Neural cell (in vitro differentiated cells): ENCODE measurements at regions not wholly inside any gene's neighbourhood (a gene's known extent, or its start where the extent isn't known, plus 50 kb on each side); places are given as distances from the start of the nearest gene placed in this dataset.

ENCODE experiments used
- H2AFZ ChIP-seq: fragments of 200-600, 300-800 bp; sonication (generic), shearing (Covaris generic); 2 replicates; pipeline ENCODE4 v1.6.0; 2014; ENCODE audit warnings: low read depth, mild to moderate bottlenecking, antibody characterized with exemption, low read length, moderate library complexity
- H3F3A ChIP-seq: fragments of 200-600 bp; shearing (Covaris generic); 2 replicates; pipeline ENCODE4 v1.6.1; 2016; ENCODE audit warnings: mild to moderate bottlenecking, moderate library complexity, mixed read lengths, antibody characterized with exemption, low read length; ENCODE audit not compliant: insufficient read depth, poor library complexity, severe bottlenecking
- H3K27ac ChIP-seq: fragments of 200-600, 300-800 bp; sonication (generic), shearing (Covaris generic); 2 replicates; pipeline ENCODE4 v1.5.1; 2014; ENCODE audit warnings: mild to moderate bottlenecking, low read length, moderate library complexity
- H3K27me3 ChIP-seq: fragments of 300-800, 200-600 bp; sonication (generic), shearing (Covaris generic); 2 replicates; pipeline ENCODE4 v1.6.0; 2014; ENCODE audit warnings: mild to moderate bottlenecking, low read depth, low read length, moderate library complexity; ENCODE audit not compliant: insufficient read depth
- H3K36me3 ChIP-seq: fragments of 300-800, 200-600 bp; sonication (generic), shearing (Covaris generic); 2 replicates; pipeline ENCODE4 v1.5.1; 2014; ENCODE audit warnings: mild to moderate bottlenecking, antibody characterized with exemption, low read length, moderate library complexity; ENCODE audit not compliant: insufficient read depth
- H3K4me2 ChIP-seq: fragments of 300-800, 200-600 bp; sonication (generic), shearing (Covaris generic); 2 replicates; pipeline ENCODE4 v1.6.0; 2014; ENCODE audit warnings: mild to moderate bottlenecking, low read length
- H3K4me3 ChIP-seq: fragments of 300-800, 200-600 bp; sonication (generic), shearing (Covaris generic); 2 replicates; pipeline ENCODE4 v1.5.1; 2014; ENCODE audit warnings: mild to moderate bottlenecking, low read length, moderate library complexity
- H3K79me2 ChIP-seq: fragments of 200-600 bp; shearing (Covaris generic); replicated peaks from 2 replicates; pipeline ENCODE4 v1.6.0; 2014; ENCODE audit warnings: mild to moderate bottlenecking, low read length, moderate library complexity; ENCODE audit not compliant: insufficient read depth
- H3K9ac ChIP-seq: fragments of 300-800, 200-600 bp; sonication (generic), shearing (Covaris generic); 2 replicates; pipeline ENCODE4 v1.6.1; 2016; ENCODE audit warnings: mild to moderate bottlenecking, low read length, mixed read lengths
- H3K9me2 ChIP-seq: fragments of 200-600 bp; shearing (Covaris generic); 2 replicates; pipeline ENCODE4 v1.6.1; 2016; ENCODE audit warnings: mild to moderate bottlenecking, low read length, mixed read lengths; ENCODE audit not compliant: insufficient read depth
- H3K9me3 ChIP-seq: fragments of 200-600, 300-800 bp; sonication (generic), shearing (Covaris generic); 2 replicates; pipeline ENCODE4 v1.6.1; 2016; ENCODE audit warnings: mild to moderate bottlenecking, mixed run types, low read length, moderate library complexity, mixed read lengths
- H4K20me1 ChIP-seq: fragments of 200-600 bp; shearing (Covaris generic); 2 replicates; pipeline ENCODE4 v1.6.1; 2016; ENCODE audit warnings: mild to moderate bottlenecking, mixed run types; ENCODE audit not compliant: insufficient read depth
- CTCF ChIP-seq: fragments of 450-650 bp; IDR thresholded peaks from 2 replicates; pipeline ENCODE4 v1.5.1; 2014; ENCODE audit warnings: antibody characterized with exemption, mild to moderate bottlenecking, moderate library complexity; ENCODE audit not compliant: poor library complexity, severe bottlenecking
- EP300 ChIP-seq: fragments of 450-650 bp; conservative IDR thresholded peaks from 2 replicates; pipeline ENCODE4 v1.6.1; 2014; ENCODE audit warnings: antibody characterized with exemption, mild to moderate bottlenecking, moderate library complexity; ENCODE audit not compliant: poor library complexity, severe bottlenecking
- EZH2 ChIP-seq: fragments of 200-600, 300-800 bp; shearing (Covaris generic), sonication (generic); IDR thresholded peaks from 2 replicates; pipeline ENCODE4 v1.6.1; 2014; ENCODE audit warnings: antibody characterized with exemption, low read length, borderline replicate concordance, mild to moderate bottlenecking; ENCODE audit not compliant: insufficient read depth, poor library complexity, severe bottlenecking
- MXI1 ChIP-seq: fragments of 450-650 bp; conservative IDR thresholded peaks from 2 replicates; pipeline ENCODE4 v1.6.1; 2014; ENCODE audit warnings: antibody characterized with exemption, mild to moderate bottlenecking; ENCODE audit not compliant: poor library complexity, severe bottlenecking
- POLR2AphosphoS5 ChIP-seq: IDR thresholded peaks from 2 replicates; pipeline ENCODE4 v1.6.1; 2012
- RAD21 ChIP-seq: fragments of 450-650 bp; conservative IDR thresholded peaks from 2 replicates; pipeline ENCODE4 v1.6.1; 2014; ENCODE audit warnings: antibody characterized with exemption, mild to moderate bottlenecking, moderate library complexity
- SMC3 ChIP-seq: fragments of 450-650 bp; conservative IDR thresholded peaks from 2 replicates; pipeline ENCODE4 v1.6.1; 2014; ENCODE audit warnings: antibody characterized with exemption, mild to moderate bottlenecking, moderate library complexity; ENCODE audit not compliant: poor library complexity
- TAF1 ChIP-seq: IDR thresholded peaks from 2 replicates; pipeline ENCODE4 v1.6.1; 2012; ENCODE audit warnings: low read depth
- TF ChIP-seq, protein P1 (sequence below): IDR thresholded peaks from 2 replicates; pipeline ENCODE4 v1.6.1; 2012; ENCODE audit warnings: borderline replicate concordance

GRCh38 chr10:33112831-33113455 lies 154.9 kb upstream of the ITGB1 start:
- Histone ChIP-seq H3K4me3 (no peak overlapping the region), H3K27me3 (no peaks in the 10 kb centered on the region), H3K4me2 (no peak overlapping the region)

DNA sequence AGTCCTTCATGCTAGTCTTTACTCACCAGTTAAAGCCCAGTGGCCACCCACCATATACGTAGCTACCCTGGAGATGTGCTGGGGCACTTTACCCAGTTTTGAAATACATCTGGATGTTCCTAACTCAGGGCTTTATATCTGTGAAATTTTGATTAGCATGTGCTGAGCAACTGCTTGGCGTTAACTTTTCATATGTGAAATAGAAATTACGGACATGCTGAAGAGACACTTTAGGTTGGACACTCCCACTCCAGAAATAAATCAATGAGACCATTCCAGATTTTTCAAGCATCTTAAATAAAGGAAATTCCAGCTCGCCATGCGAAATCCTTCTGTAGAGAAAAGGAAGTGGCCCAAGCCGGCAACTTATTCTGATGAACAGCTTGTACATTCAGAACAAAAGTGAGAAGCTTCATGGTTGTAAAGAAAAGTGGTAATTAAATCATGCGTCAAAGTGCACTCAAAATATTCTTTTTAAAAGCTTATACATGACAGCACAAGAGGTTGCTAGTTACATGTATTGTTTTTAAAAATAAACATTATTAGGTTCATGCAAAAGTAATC lies 153.5 kb upstream of the ITGB1 start:
- no peak overlapping the region for H3K4me3 ChIP-seq
- H2AFZ ChIP-seq, result no peak overlapping the region
- H3K9me2 ChIP-seq, result no peaks in the 10 kb centered on the region
- no peak overlapping the region for H3K9ac ChIP-seq
- H3K79me2 ChIP-seq, result no peaks in the 10 kb centered on the region
- H4K20me1 ChIP-seq, result no peaks in the 10 kb centered on the region
- no peaks in the 10 kb centered on the region for H3K36me3 ChIP-seq
- no peaks in the 10 kb centered on the region for H3K9me3 ChIP-seq
- no peak overlapping the region for H3K27ac ChIP-seq
- H3K27me3 ChIP-seq, result no peaks in the 10 kb centered on the region
- no peak overlapping the region for H3K4me2 ChIP-seq
- no peaks in the 10 kb centered on the region for H3F3A ChIP-seq
- TF ChIP-seq TAF1 (no peak), SMC3 (no peak), POLR2AphosphoS5 (no peak), CTCF (no peak), EZH2 (no peak), MXI1 (no peak), RAD21 (no peak)
- TF ChIP-seq, protein P1, sequence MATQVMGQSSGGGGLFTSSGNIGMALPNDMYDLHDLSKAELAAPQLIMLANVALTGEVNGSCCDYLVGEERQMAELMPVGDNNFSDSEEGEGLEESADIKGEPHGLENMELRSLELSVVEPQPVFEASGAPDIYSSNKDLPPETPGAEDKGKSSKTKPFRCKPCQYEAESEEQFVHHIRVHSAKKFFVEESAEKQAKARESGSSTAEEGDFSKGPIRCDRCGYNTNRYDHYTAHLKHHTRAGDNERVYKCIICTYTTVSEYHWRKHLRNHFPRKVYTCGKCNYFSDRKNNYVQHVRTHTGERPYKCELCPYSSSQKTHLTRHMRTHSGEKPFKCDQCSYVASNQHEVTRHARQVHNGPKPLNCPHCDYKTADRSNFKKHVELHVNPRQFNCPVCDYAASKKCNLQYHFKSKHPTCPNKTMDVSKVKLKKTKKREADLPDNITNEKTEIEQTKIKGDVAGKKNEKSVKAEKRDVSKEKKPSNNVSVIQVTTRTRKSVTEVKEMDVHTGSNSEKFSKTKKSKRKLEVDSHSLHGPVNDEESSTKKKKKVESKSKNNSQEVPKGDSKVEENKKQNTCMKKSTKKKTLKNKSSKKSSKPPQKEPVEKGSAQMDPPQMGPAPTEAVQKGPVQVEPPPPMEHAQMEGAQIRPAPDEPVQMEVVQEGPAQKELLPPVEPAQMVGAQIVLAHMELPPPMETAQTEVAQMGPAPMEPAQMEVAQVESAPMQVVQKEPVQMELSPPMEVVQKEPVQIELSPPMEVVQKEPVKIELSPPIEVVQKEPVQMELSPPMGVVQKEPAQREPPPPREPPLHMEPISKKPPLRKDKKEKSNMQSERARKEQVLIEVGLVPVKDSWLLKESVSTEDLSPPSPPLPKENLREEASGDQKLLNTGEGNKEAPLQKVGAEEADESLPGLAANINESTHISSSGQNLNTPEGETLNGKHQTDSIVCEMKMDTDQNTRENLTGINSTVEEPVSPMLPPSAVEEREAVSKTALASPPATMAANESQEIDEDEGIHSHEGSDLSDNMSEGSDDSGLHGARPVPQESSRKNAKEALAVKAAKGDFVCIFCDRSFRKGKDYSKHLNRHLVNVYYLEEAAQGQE, result no peak

More at GRCh38 chr10:33112831-33113455, 154.9 kb upstream of the ITGB1 start:
- H3K9ac ChIP-seq, result no peak overlapping the region
- H3K9me2 ChIP-seq, result no peaks in the 10 kb centered on the region
- no peaks in the 10 kb centered on the region for H4K20me1 ChIP-seq
- H3K9me3 ChIP-seq, result no peaks in the 10 kb centered on the region
- no peaks in the 10 kb centered on the region for H3K79me2 ChIP-seq
- no peaks in the 10 kb centered on the region for H3K36me3 ChIP-seq
- H2AFZ ChIP-seq, result no peak overlapping the region
- no peak overlapping the region for H3K27ac ChIP-seq
- no peaks in the 10 kb centered on the region for H3F3A ChIP-seq
- TF ChIP-seq TAF1, result no peak
- TF ChIP-seq MXI1, result no peak
- no peak for TF ChIP-seq EP300
- TF ChIP-seq POLR2AphosphoS5, result no peak
- TF ChIP-seq, protein P1, result no peak
- no peak for TF ChIP-seq RAD21
- TF ChIP-seq SMC3, result no peak
- TF ChIP-seq CTCF, result no peak
- no peak for TF ChIP-seq EZH2
